HepG2 (cell line): ENCODE measurements at regions not wholly inside any gene's neighbourhood (a gene's known extent, or its start where the extent isn't known, plus 50 kb on each side); places are given as distances from the start of the nearest gene placed in this dataset.

Source experiments
- ASH2L ChIP-seq: fragments of 300-600, 200-600 bp; sonication (generic); IDR thresholded peaks from 2 replicates; pipeline ENCODE4 v1.7.0; 2017; ENCODE audit warnings: low read depth, mild to moderate bottlenecking, moderate library complexity, mixed read lengths, low read length; ENCODE audit not compliant: insufficient read length
- ELF1 ChIP-seq: sonication (generic); formaldehyde crosslinking; IDR thresholded peaks from 2 replicates; pipeline ENCODE4 v1.4.0; 2020; ENCODE audit warnings: missing genetic modification reagents
- FOXK2 ChIP-seq: fragments of 450-650 bp; IDR thresholded peaks from 2 replicates; pipeline ENCODE4 v1.6.1; 2016
- FOXP1 ChIP-seq, 2 experiments: fragments of 450-650 bp in 1 of 2; IDR thresholded peaks; 2 replicates each; pipeline ENCODE4 v1.6.1; 2017 to 2018; ENCODE audit warnings: antibody characterized with exemption in 1 of 2
- HOXA9 ChIP-seq: sonication (generic); formaldehyde crosslinking; IDR thresholded peaks from 2 replicates; pipeline ENCODE4 v1.8.1; 2022; ENCODE audit warnings: missing genetic modification reagents, mild to moderate bottlenecking, moderate library complexity, borderline replicate concordance
- HOXD1 ChIP-seq: sonication (generic); formaldehyde crosslinking; IDR thresholded peaks from 2 replicates; pipeline ENCODE4 v1.5.0; 2020; ENCODE audit warnings: missing genetic modification reagents
- MLLT10 ChIP-seq: sonication (generic); formaldehyde crosslinking; IDR thresholded peaks from 2 replicates; pipeline ENCODE4 v1.4.0; 2020; ENCODE audit warnings: missing genetic modification reagents
- NFATC3 ChIP-seq: sonication (generic); formaldehyde crosslinking; IDR thresholded peaks from 2 replicates; pipeline ENCODE4 v1.5.1; 2020; ENCODE audit warnings: mild to moderate bottlenecking, missing genetic modification reagents
- RAD21 ChIP-seq: fragments of 450-650 bp; formaldehyde crosslinking; IDR thresholded peaks from 2 replicates; pipeline ENCODE4 v1.5.0; 2020; ENCODE audit warnings: mild to moderate bottlenecking
- SMC3 ChIP-seq: IDR thresholded peaks from 2 replicates; pipeline ENCODE4 v1.6.1; 2011; ENCODE audit warnings: low read length, improper control_type of control experiment
- TBL1XR1 ChIP-seq: fragments of 150-350 bp; IDR thresholded peaks from 2 replicates; pipeline ENCODE4 v1.6.1; 2014; ENCODE audit warnings: borderline replicate concordance, low read length; ENCODE audit not compliant: partially characterized antibody
- YY1 ChIP-seq: IDR thresholded peaks from 2 replicates; pipeline ENCODE4 v1.6.1; 2011; ENCODE audit warnings: low read length, low read depth, moderate library complexity, mild to moderate bottlenecking; ENCODE audit not compliant: insufficient read depth, insufficient replicate concordance
- ZNF230 ChIP-seq: sonication (generic); formaldehyde crosslinking; IDR thresholded peaks from 2 replicates; pipeline ENCODE4 v1.4.0; 2020; ENCODE audit warnings: mild to moderate bottlenecking, missing genetic modification reagents
- ZNF333 ChIP-seq: sonication (generic); formaldehyde crosslinking; IDR thresholded peaks from 2 replicates; pipeline ENCODE4 v1.4.0; 2020; ENCODE audit warnings: mild to moderate bottlenecking, missing genetic modification reagents, borderline replicate concordance
- ZNF407 ChIP-seq: sonication (generic); formaldehyde crosslinking; IDR thresholded peaks from one replicate; pipeline ENCODE4 v1.5.1; 2020; ENCODE audit warnings: mild to moderate bottlenecking, missing genetic modification reagents; ENCODE audit errors: not compliant biosample characterization
- ZNF781 ChIP-seq: sonication (generic); formaldehyde crosslinking; IDR thresholded peaks from 2 replicates; pipeline ENCODE4 v1.5.1; 2020; ENCODE audit warnings: borderline replicate concordance, mild to moderate bottlenecking, missing genetic modification reagents; ENCODE audit errors: not compliant biosample characterization
- ZSCAN9 ChIP-seq: IDR thresholded peaks from 2 replicates; pipeline ENCODE4 v1.6.1; 2016; ENCODE audit warnings: borderline replicate concordance
- TF ChIP-seq, protein P1 (sequence below): sonication (generic); formaldehyde crosslinking; IDR thresholded peaks from 2 replicates; pipeline ENCODE4 v1.5.0; 2020; ENCODE audit warnings: missing genetic modification reagents, mild to moderate bottlenecking, borderline replicate concordance
- TF ChIP-seq, protein P2 (sequence below): sonication (generic); formaldehyde crosslinking; IDR thresholded peaks from 2 replicates; pipeline ENCODE4 v1.4.0; 2020; ENCODE audit warnings: missing genetic modification reagents, borderline replicate concordance
- TF ChIP-seq, protein P3 (sequence below): sonication (generic); formaldehyde crosslinking; IDR thresholded peaks from 2 replicates; pipeline ENCODE4 v1.5.0; 2020; ENCODE audit warnings: mild to moderate bottlenecking, missing genetic modification reagents, moderate library complexity

- no peak for TF ChIP-seq ZNF407 (CRISPR knock-in tag)
- TF ChIP-seq, protein P1, sequence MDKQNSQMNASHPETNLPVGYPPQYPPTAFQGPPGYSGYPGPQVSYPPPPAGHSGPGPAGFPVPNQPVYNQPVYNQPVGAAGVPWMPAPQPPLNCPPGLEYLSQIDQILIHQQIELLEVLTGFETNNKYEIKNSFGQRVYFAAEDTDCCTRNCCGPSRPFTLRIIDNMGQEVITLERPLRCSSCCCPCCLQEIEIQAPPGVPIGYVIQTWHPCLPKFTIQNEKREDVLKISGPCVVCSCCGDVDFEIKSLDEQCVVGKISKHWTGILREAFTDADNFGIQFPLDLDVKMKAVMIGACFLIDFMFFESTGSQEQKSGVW (CRISPR knock-in tag): no peak
- TF ChIP-seq FOXK2: no peak
- no peak for TF ChIP-seq MLLT10 (CRISPR knock-in tag)
- TF ChIP-seq ZNF781 (CRISPR knock-in tag): no peak
- no peak for TF ChIP-seq NFATC3
- no peak for TF ChIP-seq ELF1 (CRISPR knock-in tag)
- no peak for TF ChIP-seq YY1
- TF ChIP-seq HOXA9 (CRISPR knock-in tag): no peak
- TF ChIP-seq RAD21: peak; percentile 81
- TF ChIP-seq TBL1XR1: no peak
- TF ChIP-seq, protein P2, sequence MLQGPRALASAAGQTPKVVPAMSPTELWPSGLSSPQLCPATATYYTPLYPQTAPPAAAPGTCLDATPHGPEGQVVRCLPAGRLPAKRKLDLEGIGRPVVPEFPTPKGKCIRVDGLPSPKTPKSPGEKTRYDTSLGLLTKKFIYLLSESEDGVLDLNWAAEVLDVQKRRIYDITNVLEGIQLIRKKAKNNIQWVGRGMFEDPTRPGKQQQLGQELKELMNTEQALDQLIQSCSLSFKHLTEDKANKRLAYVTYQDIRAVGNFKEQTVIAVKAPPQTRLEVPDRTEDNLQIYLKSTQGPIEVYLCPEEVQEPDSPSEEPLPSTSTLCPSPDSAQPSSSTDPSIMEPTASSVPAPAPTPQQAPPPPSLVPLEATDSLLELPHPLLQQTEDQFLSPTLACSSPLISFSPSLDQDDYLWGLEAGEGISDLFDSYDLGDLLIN (CRISPR knock-in tag): no peak
- peak; percentile 68; the same call in 1 of the 2 replicates for TF ChIP-seq ZNF230 (CRISPR knock-in tag)
- no peak for TF ChIP-seq ASH2L
- no peak for TF ChIP-seq FOXP1 (IDR thresholded peaks at IDR 0.05)
- TF ChIP-seq FOXP1 (CRISPR knock-in tag; IDR thresholded peaks at IDR 0.05): no peak
- TF ChIP-seq, protein P3, sequence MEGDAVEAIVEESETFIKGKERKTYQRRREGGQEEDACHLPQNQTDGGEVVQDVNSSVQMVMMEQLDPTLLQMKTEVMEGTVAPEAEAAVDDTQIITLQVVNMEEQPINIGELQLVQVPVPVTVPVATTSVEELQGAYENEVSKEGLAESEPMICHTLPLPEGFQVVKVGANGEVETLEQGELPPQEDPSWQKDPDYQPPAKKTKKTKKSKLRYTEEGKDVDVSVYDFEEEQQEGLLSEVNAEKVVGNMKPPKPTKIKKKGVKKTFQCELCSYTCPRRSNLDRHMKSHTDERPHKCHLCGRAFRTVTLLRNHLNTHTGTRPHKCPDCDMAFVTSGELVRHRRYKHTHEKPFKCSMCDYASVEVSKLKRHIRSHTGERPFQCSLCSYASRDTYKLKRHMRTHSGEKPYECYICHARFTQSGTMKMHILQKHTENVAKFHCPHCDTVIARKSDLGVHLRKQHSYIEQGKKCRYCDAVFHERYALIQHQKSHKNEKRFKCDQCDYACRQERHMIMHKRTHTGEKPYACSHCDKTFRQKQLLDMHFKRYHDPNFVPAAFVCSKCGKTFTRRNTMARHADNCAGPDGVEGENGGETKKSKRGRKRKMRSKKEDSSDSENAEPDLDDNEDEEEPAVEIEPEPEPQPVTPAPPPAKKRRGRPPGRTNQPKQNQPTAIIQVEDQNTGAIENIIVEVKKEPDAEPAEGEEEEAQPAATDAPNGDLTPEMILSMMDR: peak; percentile 91
- TF ChIP-seq HOXD1: no peak
- peak; percentile 89 for TF ChIP-seq SMC3
- TF ChIP-seq ZSCAN9 (CRISPR knock-in tag): no peak
- no peak for TF ChIP-seq ZNF333
These were observed 156.7 kb downstream of the EVA1A start (continued) for GRCh38 chr2:75403991-75404428.
